PFSK-1 (cell line): ENCODE measurements at regions not wholly inside any gene's neighbourhood (a gene's known extent, or its start where the extent isn't known, plus 50 kb on each side); places are given as distances from the start of the nearest gene placed in this dataset.

Experiments used
- POLR2AphosphoS5 ChIP-seq: IDR thresholded peaks from 2 replicates; pipeline ENCODE4 v1.6.1; 2012; ENCODE audit warnings: low read depth, mild to moderate bottlenecking, control low read depth, low read length, moderate library complexity
- SIN3A ChIP-seq: IDR thresholded peaks from 2 replicates; pipeline ENCODE4 v1.6.1; 2012; ENCODE audit warnings: mild to moderate bottlenecking, low read length, moderate library complexity, borderline replicate concordance; ENCODE audit not compliant: insufficient read depth

DNA sequence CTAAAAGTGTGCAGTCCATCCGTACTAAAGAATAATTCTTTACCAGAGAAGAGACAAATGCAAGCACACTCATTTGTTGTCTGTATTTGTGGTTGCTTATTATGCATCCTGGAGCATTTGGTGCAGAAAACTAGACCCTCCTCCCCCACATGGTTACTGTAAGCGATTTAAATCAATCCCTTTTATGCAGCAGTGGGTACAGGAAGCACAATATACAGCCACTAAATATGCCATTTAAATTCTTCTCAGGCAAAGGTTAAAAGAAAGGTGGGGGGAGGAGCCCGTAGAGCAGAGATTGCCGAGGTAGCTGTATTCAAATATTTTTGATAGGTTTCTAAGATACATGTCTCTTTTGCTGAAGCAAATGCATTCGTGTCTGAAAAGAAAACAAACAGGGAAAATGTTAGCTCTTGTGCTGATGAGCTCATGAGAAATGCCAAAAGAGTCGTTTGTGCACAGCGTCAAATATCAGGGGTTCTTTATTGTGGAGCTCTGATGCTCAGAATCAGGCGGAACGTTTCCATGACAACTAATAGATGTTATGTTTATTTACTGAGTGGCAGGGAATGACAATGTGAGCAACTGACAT, 131.3 kb upstream of the NPVF start:
- TF ChIP-seq POLR2AphosphoS5 (no peak), SIN3A (no peak)
